Kidney epithelial cell (primary cell): ENCODE measurements at regions not wholly inside any gene's neighbourhood (a gene's known extent, or its start where the extent isn't known, plus 50 kb on each side); places are given as distances from the start of the nearest gene placed in this dataset.
A peak's percentile ranks its signal among the peaks of the same experiment; 100 is the strongest.

Source experiments
- DNase-seq: peaks from one replicate; pipeline ENCODE4 v3.0.0-alpha.2; 2010; ENCODE audit warnings: low read depth
- H3K27me3 ChIP-seq: 2 replicates; pipeline ENCODE4 v1.6.0; 2011; ENCODE audit warnings: low read length; ENCODE audit not compliant: control insufficient read depth, insufficient read depth
- H3K36me3 ChIP-seq: 2 replicates; pipeline ENCODE4 v1.5.1; 2011; ENCODE audit warnings: low read length; ENCODE audit not compliant: control insufficient read depth, insufficient read depth
- H3K4me3 ChIP-seq: 2 replicates; pipeline ENCODE4 v1.5.1; 2011; ENCODE audit warnings: low read depth, mild to moderate bottlenecking, control low read depth, low read length
- CTCF ChIP-seq: IDR thresholded peaks from 2 replicates; pipeline ENCODE4 v1.5.1; 2011; ENCODE audit warnings: mild to moderate bottlenecking, moderate library complexity, low read length, control low read depth, inconsistent platforms; ENCODE audit not compliant: insufficient read depth, poor library complexity, severe bottlenecking

GRCh38 chr4:38526412-38526811, 137.6 kb upstream of the KLF3 start:
- no peak for TF ChIP-seq CTCF
- no peak for DNase-seq
- Histone ChIP-seq H3K4me3 (no peak overlapping the region), H3K36me3 (no peaks in the 10 kb centered on the region), H3K27me3 (no peaks in the 10 kb centered on the region)

- TF ChIP-seq CTCF, result no peak
- peak; percentile 44 for DNase-seq
- no peaks in the 10 kb centered on the region for H3K36me3 ChIP-seq
- no peaks in the 10 kb centered on the region for H3K27me3 ChIP-seq
- no peak overlapping the region for H3K4me3 ChIP-seq
These were observed 134.5 kb upstream of the KLF3 start for GRCh38 chr4:38529189-38530115.

GRCh38 chr4:38530486-38530885, 133.5 kb upstream of the KLF3 start:
- no peaks in the 10 kb centered on the region for H3K36me3 ChIP-seq
- no peak overlapping the region for H3K4me3 ChIP-seq
- DNase-seq, result no peak
- no peak for TF ChIP-seq CTCF
- no peaks in the 10 kb centered on the region for H3K27me3 ChIP-seq

GRCh38 chr4:38531141-38531727, 132.8 kb upstream of the KLF3 start:
- Histone ChIP-seq H3K27me3 (no peaks in the 10 kb centered on the region), H3K36me3 (no peaks in the 10 kb centered on the region), H3K4me3 (no peak overlapping the region)
- DNase-seq, result no peak
- no peak for TF ChIP-seq CTCF

- no peaks in the 10 kb centered on the region for H3K27me3 ChIP-seq
- H3K36me3 ChIP-seq, result no peaks in the 10 kb centered on the region
- no peak for TF ChIP-seq CTCF
- no peak overlapping the region for H3K4me3 ChIP-seq
- no peak for DNase-seq
These were observed 131.0 kb upstream of the KLF3 start for GRCh38 chr4:38532908-38533499.
